ENCODE measurements at regions not wholly inside any gene's neighbourhood (a gene's known extent, or its start where the extent isn't known, plus 50 kb on each side); places are given as distances from the start of the nearest gene placed in this dataset.

GRCh38 chr5:67824852-67825251 lies 390.7 kb upstream of the PIK3R1 start:
- Mint-ChIP-seq H3K4me1 (ENCODE audit: low read depth in 2 of 2) (no peaks in the 10 kb centered on the region), H3K27me3 (no peaks in the 10 kb centered on the region), H3K4me3 (no peak overlapping the region), H3K36me3 (ENCODE audit: insufficient read depth) (no peaks in the 10 kb centered on the region), H3K27ac (no peak overlapping the region), H3K9me3 (no peaks in the 10 kb centered on the region)
- DNase-seq (no peak), ATAC-seq (replicated peaks) (no peak)

GRCh38 chr5:67817652-67818051 lies 397.9 kb upstream of the PIK3R1 start:
- H3K36me3 Mint-ChIP-seq (ENCODE audit: insufficient read depth), result no peaks in the 10 kb centered on the region
- no peak overlapping the region for H3K4me3 Mint-ChIP-seq
- H3K27me3 Mint-ChIP-seq, result peaks cover 10 to 12% of the 10 kb centered on the region in 2 donors
- ATAC-seq (replicated peaks) (no peak), DNase-seq (no peak)
- no peaks in the 10 kb centered on the region for H3K9me3 Mint-ChIP-seq
- no peaks in the 10 kb centered on the region for H3K4me1 Mint-ChIP-seq (ENCODE audit: low read depth in 2 of 2)
- H3K27ac Mint-ChIP-seq, result no peak overlapping the region

GRCh38 chr5:67816456-67816855 lies 399.1 kb upstream of the PIK3R1 start:
- H3K4me1 Mint-ChIP-seq (ENCODE audit: low read depth in 2 of 2), result peaks cover 0 to 2% of the 10 kb centered on the region in 2 donors
- no peak for DNase-seq
- H3K9me3 Mint-ChIP-seq, result no peaks in the 10 kb centered on the region
- no peak overlapping the region for H3K27ac Mint-ChIP-seq
- no peak overlapping the region for H3K4me3 Mint-ChIP-seq
- H3K36me3 Mint-ChIP-seq (ENCODE audit: insufficient read depth), result no peaks in the 10 kb centered on the region
- no peak for ATAC-seq (replicated peaks)
- H3K27me3 Mint-ChIP-seq, result peaks cover 21 to 22% of the 10 kb centered on the region in 2 donors

GRCh38 chr5:67815455-67816391 lies 399.8 kb upstream of the PIK3R1 start:
- ATAC-seq (replicated peaks), result no peak
- H3K9me3 Mint-ChIP-seq, result no peaks in the 10 kb centered on the region
- no peaks in the 10 kb centered on the region for H3K36me3 Mint-ChIP-seq (ENCODE audit: insufficient read depth)
- peaks cover 0 to 2% of the 10 kb centered on the region in 2 donors for H3K4me1 Mint-ChIP-seq (ENCODE audit: low read depth in 2 of 2)
- H3K27me3 Mint-ChIP-seq, result peaks cover 21 to 22% of the 10 kb centered on the region in 2 donors
- no peak overlapping the region for H3K27ac Mint-ChIP-seq
- no peak for DNase-seq
- no peak overlapping the region for H3K4me3 Mint-ChIP-seq

GRCh38 chr5:67814569-67815311 lies 400.8 kb upstream of the PIK3R1 start:
- no peak overlapping the region for H3K4me3 Mint-ChIP-seq
- no peaks in the 10 kb centered on the region for H3K9me3 Mint-ChIP-seq
- H3K4me1 Mint-ChIP-seq (ENCODE audit: low read depth in 2 of 2), result peaks cover 3 to 7% of the 10 kb centered on the region in 2 donors
- no peak overlapping the region for H3K27ac Mint-ChIP-seq
- ATAC-seq (replicated peaks) (no peak), DNase-seq (no peak)
- peaks cover 2% of the 10 kb centered on the region for H3K36me3 Mint-ChIP-seq (ENCODE audit: insufficient read depth)
- H3K27me3 Mint-ChIP-seq, result peaks cover 21 to 22% of the 10 kb centered on the region in 2 donors

DNA sequence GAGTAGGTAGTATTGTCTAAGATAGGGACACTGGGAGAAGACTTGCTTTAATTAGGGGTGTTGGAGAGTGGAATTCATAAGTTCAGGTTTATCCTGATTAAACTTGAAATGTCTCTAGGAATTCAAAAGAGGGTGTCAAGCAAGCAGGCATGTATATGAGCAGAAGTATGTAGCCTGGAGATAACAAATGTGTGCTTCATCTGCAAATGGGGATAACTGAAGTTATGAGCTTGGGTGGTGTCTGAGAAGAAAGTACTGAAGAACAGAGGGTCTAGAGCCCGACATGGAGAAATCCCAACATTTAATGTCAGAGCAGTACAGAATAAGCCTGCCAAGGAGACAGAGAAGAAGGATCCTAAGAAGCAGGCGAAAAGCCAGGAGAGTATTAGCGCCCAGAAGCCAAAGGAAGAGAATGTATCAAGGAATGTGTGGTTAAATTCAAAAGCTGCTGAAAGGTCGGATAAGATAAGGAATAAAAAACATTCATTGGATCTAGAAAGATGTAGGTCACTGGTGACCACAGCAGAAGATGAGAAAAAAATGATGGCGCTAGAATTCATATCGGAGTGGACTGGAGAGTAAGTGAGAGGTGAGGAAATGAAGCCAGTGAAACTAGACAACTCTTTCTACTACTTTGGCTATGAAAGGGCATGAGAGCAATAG lies 401.5 kb upstream of the PIK3R1 start:
- H3K27me3 Mint-ChIP-seq, result peaks cover 21 to 22% of the 10 kb centered on the region in 2 donors
- ATAC-seq (replicated peaks) (no peak), DNase-seq (no peak)
- no peak overlapping the region for H3K27ac Mint-ChIP-seq
- H3K36me3 Mint-ChIP-seq (ENCODE audit: insufficient read depth), result peaks cover 3% of the 10 kb centered on the region
- H3K9me3 Mint-ChIP-seq, result no peaks in the 10 kb centered on the region
- H3K4me3 Mint-ChIP-seq, result no peak overlapping the region
- peaks cover 4 to 7% of the 10 kb centered on the region in 2 donors for H3K4me1 Mint-ChIP-seq (ENCODE audit: low read depth in 2 of 2)

DNA sequence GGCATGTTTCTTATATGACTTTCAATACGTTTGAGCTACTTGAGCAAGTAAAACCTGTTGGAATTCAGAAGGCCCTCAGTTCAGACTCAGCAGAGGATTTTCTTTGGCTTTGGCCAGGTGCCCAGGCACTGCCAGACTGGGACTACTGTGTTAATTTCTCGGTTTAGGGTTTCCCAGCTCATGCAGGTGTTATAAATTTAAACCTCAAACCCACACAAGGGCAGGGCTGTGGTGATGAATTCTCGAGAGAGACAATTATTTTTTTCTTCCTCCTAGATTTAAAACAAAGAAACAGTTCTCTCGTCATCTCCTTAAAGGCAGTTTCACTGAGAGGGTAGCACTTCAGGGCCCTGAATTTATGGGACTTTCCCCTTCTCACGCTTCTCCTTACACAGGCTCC lies 406.0 kb upstream of the PIK3R1 start:
- peak; percentile 69 for ATAC-seq (replicated peaks)
- Mint-ChIP-seq H3K4me3 (no peak overlapping the region), H3K27ac (no peak overlapping the region), H3K36me3 (ENCODE audit: insufficient read depth) (peaks cover 3% of the 10 kb centered on the region), H3K4me1 (ENCODE audit: low read depth in 2 of 2) (peaks cover 10 to 11% of the 10 kb centered on the region in 2 donors), H3K27me3 (peaks cover 14 to 21% of the 10 kb centered on the region in 2 donors), H3K9me3 (no peaks in the 10 kb centered on the region)
- DNase-seq, result no peak

DNA sequence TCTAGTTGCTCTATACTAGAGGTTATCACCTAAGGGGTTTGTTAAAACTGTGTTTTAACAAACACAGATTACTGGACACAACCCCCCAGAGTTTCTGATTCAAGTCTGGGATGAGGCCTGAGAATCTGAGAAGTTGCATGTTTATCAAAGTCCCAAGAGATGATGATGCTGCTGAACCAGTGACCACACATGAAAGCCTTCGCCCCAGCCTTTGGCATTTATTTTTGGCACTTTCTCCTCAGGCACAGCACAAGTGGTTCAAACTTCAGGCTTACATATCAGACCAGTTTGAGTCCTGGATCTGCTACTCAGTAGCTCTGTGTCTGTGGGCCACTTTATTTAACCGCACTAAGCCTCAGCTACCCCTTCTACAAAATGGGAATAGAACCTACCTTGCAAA lies 407.2 kb upstream of the PIK3R1 start:
- no peak overlapping the region for H3K27ac Mint-ChIP-seq
- DNase-seq (no peak), ATAC-seq (replicated peaks) (no peak)
- peaks cover 3% of the 10 kb centered on the region for H3K36me3 Mint-ChIP-seq (ENCODE audit: insufficient read depth)
- H3K4me1 Mint-ChIP-seq (ENCODE audit: low read depth in 2 of 2), result peaks cover 10 to 11% of the 10 kb centered on the region in 2 donors
- peaks cover 12 to 14% of the 10 kb centered on the region in 2 donors for H3K27me3 Mint-ChIP-seq
- no peaks in the 10 kb centered on the region for H3K9me3 Mint-ChIP-seq
- no peak overlapping the region for H3K4me3 Mint-ChIP-seq

GRCh38 chr5:67807439-67807888 lies 408.1 kb upstream of the PIK3R1 start:
- H3K4me3 Mint-ChIP-seq, result no peak overlapping the region
- peak; percentile 50 for ATAC-seq (replicated peaks)
- H3K4me1 Mint-ChIP-seq (ENCODE audit: low read depth in 2 of 2), result peaks cover 10 to 13% of the 10 kb centered on the region in 2 donors
- no peaks in the 10 kb centered on the region for H3K9me3 Mint-ChIP-seq
- no peak for DNase-seq
- H3K27ac Mint-ChIP-seq, result peak overlapping the region in 1 of 2 donors; percentile 52
- H3K36me3 Mint-ChIP-seq (ENCODE audit: insufficient read depth), result peaks cover 3% of the 10 kb centered on the region
- H3K27me3 Mint-ChIP-seq, result peaks cover 8 to 9% of the 10 kb centered on the region in 2 donors

- no peaks in the 10 kb centered on the region for H3K9me3 Mint-ChIP-seq
- no peak overlapping the region for H3K4me3 Mint-ChIP-seq
- H3K27ac Mint-ChIP-seq, result peak overlapping the region in 1 of 2 donors; percentile 52
- peaks cover 10 to 13% of the 10 kb centered on the region in 2 donors for H3K4me1 Mint-ChIP-seq (ENCODE audit: low read depth in 2 of 2)
- peaks cover 3% of the 10 kb centered on the region for H3K36me3 Mint-ChIP-seq (ENCODE audit: insufficient read depth)
- peaks cover 2 to 4% of the 10 kb centered on the region in 2 donors for H3K27me3 Mint-ChIP-seq
- no peak for ATAC-seq (replicated peaks)
- no peak for DNase-seq
Observed at GRCh38 chr5:67806654-67807438, 408.7 kb upstream of the PIK3R1 start.

- Mint-ChIP-seq H3K36me3 (ENCODE audit: insufficient read depth) (peaks cover 3% of the 10 kb centered on the region), H3K4me1 (ENCODE audit: low read depth in 2 of 2) (peaks cover 10 to 11% of the 10 kb centered on the region in 2 donors), H3K27ac (no peak overlapping the region), H3K4me3 (no peak overlapping the region), H3K27me3 (no peaks in the 10 kb centered on the region), H3K9me3 (no peaks in the 10 kb centered on the region)
- ATAC-seq (replicated peaks) (no peak), DNase-seq (no peak)
Observed at GRCh38 chr5:67805666-67806348, 409.7 kb upstream of the PIK3R1 start.

- peaks cover 5 to 6% of the 10 kb centered on the region in 2 donors for H3K4me1 Mint-ChIP-seq (ENCODE audit: low read depth in 2 of 2)
- DNase-seq (no peak), ATAC-seq (replicated peaks) (no peak)
- no peak overlapping the region for H3K27ac Mint-ChIP-seq
- H3K9me3 Mint-ChIP-seq, result no peaks in the 10 kb centered on the region
- peaks cover 0 to 7% of the 10 kb centered on the region in 2 donors for H3K27me3 Mint-ChIP-seq
- no peaks in the 10 kb centered on the region for H3K36me3 Mint-ChIP-seq (ENCODE audit: insufficient read depth)
- H3K4me3 Mint-ChIP-seq, result no peak overlapping the region
Observed at GRCh38 chr5:67802766-67803165, 412.8 kb upstream of the PIK3R1 start.
